Stimulated activated CD4-positive, alpha-beta T cell treated with anti-CD3 and anti-CD28 coated beads, TNF-alpha, amount 100 ng/mL, for 1 hour (primary cell): ENCODE measurements at regions not wholly inside any gene's neighbourhood (a gene's known extent, or its start where the extent isn't known, plus 50 kb on each side); places are given as distances from the start of the nearest gene placed in this dataset.

ENCODE experiments used
- DNase-seq, 3 donors: peaks; one replicate each; pipeline ENCODE4 v3.0.0-alpha.2; 2020; ENCODE audit warnings: low read depth in 3 of 3, low spot score in 1 of 3

DNA sequence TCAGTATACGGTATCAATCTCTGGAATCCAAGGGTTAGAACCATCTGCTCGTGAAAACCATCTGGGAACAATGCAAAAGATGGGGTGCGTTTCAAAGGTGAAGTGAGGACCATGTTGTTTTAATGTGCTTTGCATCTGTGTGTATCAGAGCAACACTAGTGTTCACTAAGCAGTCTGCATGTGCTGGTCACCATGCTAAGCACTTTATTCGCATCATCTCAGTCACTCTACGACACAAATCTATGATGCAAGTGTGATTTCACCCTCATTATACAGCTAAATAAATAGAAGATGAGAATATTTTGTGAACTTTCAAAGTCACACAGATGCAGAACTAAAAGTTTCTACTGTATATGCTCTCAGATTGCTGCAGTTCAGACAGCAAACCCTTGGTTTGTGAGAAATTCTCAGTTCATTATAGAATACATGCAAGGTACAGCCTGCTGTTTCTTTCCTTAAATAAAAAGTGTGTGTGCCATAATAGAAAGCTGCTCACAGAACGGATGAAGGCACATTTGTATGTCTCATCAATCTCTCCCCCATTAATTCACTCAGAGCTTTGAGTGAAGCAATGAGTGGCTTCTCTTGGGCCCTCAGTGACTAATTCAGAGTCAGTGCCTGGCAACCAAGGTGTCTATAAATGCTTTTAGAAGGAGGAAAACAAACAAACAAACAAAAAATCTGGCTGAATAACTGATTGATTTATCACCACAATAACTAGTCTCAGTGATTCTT lies 652.8 kb upstream of the SOX11 start:
- no peak for DNase-seq

DNA sequence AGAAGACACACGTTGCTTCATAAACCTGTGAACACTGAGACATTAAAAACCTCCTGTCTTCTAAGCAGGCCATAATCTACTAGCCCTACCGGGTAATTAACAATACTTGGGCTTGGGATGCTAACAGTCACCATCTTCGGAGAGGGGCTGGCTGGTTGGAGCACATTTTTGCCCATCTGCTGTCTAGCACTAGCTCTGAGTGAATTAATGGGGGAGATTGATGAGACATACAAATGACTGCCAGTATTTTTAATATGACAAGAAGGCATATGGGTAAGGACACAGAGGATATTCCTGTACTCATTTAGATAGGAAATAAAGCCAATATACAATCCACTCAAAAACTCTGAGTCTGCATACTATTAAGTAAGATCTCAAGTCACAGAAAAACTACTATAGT lies 651.6 kb upstream of the SOX11 start:
- DNase-seq = no peak

DNA sequence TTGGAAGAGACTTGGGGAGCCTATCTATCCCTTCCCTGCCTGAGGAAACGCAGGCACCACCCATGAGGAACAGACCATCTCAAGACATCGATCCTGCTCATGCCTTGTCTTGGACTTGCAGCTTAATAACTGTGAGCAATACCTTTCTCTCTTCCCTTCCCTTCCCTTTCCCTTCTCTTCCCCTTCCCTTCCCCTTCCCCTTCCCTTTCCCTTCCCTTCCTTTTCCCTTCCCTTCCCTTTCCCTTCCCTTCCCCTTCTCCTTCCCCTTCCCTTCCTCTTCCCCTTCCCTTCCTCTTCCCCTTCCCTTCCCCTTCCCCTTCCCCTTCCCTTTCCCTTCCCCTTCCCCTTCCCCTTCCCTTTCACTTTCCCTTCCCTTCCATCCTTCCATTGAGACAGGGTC lies 650.7 kb upstream of the SOX11 start:
- DNase-seq = no peak

- no peak for DNase-seq
Measured at GRCh38 chr2:5042666-5043440, 649.3 kb upstream of the SOX11 start.

- DNase-seq = no peak
Measured at GRCh38 chr2:5051300-5051699, 640.9 kb upstream of the SOX11 start.

DNA sequence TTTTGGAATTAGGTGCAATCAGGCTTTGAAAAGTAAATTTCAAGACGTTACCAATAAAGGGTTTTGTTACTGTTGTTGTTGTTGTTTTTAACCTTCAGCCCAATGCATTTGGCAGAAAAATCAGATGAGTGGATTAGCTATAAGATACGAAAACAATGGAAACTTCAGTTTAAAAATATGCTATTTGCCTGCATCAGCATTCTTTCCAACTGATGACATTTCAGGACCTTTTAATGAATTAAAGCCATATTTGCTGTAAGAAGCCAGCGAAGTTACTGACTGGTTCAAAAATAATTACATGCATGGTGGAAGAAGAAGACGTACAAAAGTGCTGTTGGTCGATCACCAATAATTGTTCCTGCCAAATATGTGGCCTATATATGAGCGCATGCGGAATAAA lies 639.3 kb upstream of the SOX11 start:
- DNase-seq = no peak

GRCh38 chr2:5057891-5058351 lies 634.3 kb upstream of the SOX11 start:
- no peak for DNase-seq

GRCh38 chr2:5060956-5061355 lies 631.2 kb upstream of the SOX11 start:
- no peak for DNase-seq

GRCh38 chr2:5064687-5065086 lies 627.5 kb upstream of the SOX11 start:
- DNase-seq = no peak

DNA sequence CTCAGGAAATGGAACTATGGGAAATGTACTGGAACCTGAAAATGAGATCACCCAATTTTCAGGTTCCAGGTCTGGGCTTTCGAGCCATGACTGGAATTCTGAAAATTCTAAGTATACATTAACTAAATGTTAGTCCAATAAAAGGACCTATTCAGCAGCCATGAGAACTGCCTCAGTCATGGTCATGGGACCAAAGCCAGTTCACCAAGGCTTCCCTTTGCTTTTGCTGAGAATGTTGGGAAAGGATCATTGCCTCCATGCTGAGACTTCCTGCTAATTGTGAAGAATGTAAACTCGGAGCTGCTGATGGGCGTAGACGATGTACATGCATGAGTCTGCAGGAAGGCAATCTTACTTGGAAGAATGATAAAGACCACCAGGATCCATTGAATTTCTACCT lies 624.4 kb upstream of the SOX11 start:
- DNase-seq = no peak

- no peak for DNase-seq
Measured at GRCh38 chr2:5070257-5070656, 621.9 kb upstream of the SOX11 start.

DNA sequence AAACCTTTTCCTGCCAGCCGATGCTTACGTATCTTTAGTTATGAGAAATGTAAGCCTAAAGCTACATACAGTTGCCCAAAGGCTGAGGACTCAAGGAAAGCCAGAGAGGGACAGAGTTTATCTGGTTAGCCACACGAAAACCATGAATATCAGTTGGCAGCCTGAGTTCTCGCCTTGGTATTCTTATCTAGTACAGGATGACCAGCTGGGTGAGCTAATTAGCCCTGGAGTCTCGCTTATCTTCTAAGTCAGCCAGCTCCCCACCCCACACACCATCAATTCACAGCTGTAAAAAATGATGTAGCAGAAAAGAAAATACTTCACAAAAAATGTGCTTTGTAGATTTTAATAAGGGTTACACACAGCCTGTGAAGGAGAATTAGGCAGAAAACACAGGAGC lies 617.5 kb upstream of the SOX11 start:
- DNase-seq = no peak

DNA sequence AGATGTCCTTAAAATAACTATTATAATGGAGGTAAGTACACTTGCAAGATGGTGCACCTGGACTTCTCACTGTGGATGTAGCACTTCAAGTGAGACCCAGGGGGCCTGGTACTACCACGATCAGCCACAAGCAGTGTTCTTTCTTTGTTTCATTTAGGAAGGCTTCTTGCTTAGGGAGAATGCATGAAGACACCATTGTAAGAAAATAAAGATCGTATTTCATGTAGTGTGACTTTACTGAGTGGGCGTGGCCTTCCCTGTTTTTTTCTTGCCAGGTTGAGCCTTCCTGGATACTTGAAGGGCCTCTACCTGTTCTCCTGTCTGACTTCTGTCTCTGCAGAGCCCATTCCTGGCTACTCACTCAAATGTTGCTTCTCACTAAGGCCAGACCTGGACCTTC lies 615.6 kb upstream of the SOX11 start:
- no peak for DNase-seq

DNA sequence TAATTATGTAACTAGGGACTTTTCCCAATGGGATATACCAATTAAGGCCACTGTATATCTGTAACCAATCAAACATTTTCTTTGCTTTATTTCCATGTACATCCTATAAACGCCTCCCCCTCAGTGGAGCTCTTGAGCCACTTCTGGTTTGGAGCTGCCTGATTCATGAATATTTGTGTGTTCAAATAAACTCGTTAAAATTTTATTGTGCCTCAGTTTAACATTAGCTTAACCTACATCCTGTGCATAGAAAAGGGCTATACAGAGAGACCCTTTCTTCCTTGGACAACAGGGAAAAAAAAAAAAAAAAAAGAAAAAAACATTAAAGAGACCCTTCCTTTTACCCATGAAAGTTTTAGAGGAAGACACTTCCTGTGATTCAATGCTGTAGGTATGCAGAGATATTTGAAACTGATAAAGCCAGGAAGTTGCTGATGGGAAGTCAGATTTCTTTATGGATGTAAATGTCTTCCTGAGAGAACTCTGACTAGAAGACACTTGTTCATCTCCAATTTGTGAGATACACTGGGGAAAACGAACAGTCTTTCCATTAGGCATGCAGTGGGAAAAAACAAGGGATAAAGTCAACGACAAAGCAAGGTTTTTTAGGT lies 614.6 kb upstream of the SOX11 start:
- no peak for DNase-seq

DNA sequence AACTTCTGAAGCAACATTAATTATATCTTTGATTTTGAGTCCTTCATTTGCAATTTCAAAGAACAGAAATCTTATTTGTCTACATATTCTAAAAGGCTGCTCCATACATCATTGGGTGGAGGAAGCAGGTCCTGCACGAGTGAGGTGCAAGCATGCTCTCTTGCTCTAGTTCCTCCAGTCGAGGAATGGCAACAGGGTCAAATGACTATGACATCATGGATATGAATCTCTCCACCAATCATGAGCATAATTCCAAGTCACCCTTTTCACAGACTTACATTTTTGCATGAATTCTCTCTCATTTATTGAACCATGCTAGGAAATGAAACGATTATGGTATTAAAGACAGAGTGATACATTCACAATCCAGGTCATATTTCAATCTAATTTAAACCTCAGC lies 608.8 kb upstream of the SOX11 start:
- no peak for DNase-seq

DNA sequence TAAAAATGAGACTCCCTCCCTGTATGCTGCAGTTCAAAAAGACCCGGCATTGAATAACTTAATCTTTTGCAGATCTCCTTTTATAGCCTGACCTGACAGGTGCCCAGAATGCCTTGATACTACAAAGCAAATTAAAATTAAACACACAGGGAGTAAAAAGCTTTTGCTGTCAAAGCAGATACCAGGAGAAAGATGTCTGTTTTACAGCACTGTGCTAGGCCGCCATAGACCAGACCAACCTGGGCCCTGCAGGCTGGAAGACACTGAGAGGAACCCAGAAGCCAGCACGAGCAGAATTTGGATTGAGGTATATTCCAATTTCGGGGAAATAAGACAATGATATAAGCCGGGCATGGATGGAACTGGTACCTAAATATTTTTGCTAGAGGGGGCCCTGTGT lies 602.8 kb upstream of the SOX11 start:
- no peak for DNase-seq

- DNase-seq = no peak
Measured at GRCh38 chr2:5093056-5093455, 599.1 kb upstream of the SOX11 start.

- no peak for DNase-seq
Measured at GRCh38 chr2:5093518-5093917, 598.7 kb upstream of the SOX11 start.

DNA sequence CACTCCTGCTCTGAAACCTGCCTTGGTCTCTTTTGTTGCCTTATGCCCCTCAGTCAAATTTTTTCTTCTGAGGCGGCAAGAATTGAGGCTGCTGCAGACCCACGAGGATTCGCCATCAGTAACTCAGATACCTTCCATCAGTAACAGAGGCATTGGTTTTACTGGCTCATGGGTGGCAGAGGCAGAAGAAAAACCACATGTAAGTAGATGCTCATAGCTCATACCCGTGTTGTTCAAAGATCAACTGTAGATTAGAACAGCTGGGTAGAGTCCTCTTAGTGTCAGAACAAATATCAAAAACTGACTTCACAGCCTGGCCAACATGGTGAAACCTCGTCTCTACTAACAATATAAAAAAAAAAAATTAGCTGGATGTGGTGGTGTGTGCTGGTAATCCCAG lies 598.0 kb upstream of the SOX11 start:
- DNase-seq = no peak

GRCh38 chr2:5098286-5098685 lies 593.9 kb upstream of the SOX11 start:
- DNase-seq = no peak

DNA sequence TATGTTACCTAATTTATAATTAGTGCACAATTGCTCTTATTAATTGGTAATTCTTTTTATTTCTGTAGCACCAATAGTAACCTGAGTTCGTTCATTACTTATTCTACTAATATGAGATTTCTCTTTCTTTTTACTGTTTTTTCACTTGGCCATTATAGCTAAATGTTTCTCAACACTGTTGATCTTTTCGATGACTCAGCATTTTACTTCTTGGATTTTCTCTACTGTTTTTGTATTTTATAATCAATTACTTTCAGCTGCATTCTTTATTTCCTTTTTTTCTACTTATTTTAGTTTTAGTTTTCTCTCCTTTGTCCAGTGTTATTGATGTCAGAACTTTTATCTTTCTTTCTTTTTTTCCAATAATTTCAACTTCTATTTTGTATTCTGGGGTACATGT lies 589.4 kb upstream of the SOX11 start:
- DNase-seq = no peak

- no peak for DNase-seq
Measured at GRCh38 chr2:5111581-5111980, 580.6 kb upstream of the SOX11 start.
